ENCODE measurements at regions not wholly inside any gene's neighbourhood (a gene's known extent, or its start where the extent isn't known, plus 50 kb on each side); places are given as distances from the start of the nearest gene placed in this dataset.

DNA sequence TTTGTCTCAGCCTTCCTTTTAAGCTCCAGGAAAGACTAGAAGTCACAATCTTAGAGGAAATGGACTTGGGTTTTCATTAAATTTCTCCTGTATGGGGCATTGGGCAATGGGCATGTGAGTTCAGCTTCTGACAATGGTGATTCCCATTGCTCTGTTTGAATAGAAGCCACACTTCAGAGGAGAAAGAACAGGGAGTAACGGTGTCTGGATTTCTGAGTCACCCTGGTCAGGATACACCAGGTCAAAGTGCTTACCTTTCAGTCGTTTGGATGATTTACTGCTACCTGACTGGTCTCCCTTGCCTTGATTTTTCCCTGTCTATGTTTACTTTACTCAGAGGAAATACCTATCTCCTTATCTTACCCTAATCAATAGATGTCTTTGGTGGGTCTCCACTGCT is 111.7 kb upstream of the VEPH1 start:
- TF ChIP-seq POLR2A (IDR thresholded peaks at IDR 0.05; ENCODE audit: extremely low read depth, insufficient read length) (no peak), CTCF (IDR thresholded peaks at IDR 0.05; ENCODE audit: low read depth, low read length) (no peak), MYC (IDR thresholded peaks at IDR 0.05; ENCODE audit: low read depth, low read length) (no peak)
- TF ChIP-seq, protein P1, sequence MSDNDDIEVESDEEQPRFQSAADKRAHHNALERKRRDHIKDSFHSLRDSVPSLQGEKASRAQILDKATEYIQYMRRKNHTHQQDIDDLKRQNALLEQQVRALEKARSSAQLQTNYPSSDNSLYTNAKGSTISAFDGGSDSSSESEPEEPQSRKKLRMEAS (IDR thresholded peaks at IDR 0.05; ENCODE audit: low read depth, low read length), result no peak
